HG03520 (cell line): ENCODE measurements at regions not wholly inside any gene's neighbourhood (a gene's known extent, or its start where the extent isn't known, plus 50 kb on each side); places are given as distances from the start of the nearest gene placed in this dataset.

Source experiments
- ATAC-seq: cut with Tn5 transposase; IDR thresholded peaks from one replicate; pipeline ENCODE4 v1.9.1; 2021; ENCODE audit warnings: mild to moderate bottlenecking, moderate library complexity; ENCODE audit not compliant: unreplicated experiment

DNA sequence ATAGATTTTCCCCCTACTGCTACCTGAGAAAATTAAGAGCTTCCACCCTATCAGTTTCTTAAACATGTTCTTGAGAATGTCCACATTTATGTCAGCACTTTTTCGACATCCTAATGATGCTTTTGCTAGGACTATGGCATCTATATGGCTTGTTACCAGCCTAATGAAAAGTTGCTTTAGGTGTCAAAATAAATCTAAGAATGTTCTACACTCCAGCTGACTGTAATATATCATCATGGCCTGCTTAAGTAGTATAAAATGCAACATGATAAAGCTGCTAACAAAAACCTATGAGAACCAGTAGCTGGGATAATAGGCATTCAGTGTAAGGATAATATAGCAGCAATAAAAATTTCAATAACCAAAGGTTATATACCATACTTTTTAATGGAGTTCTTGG lies 1983.5 kb upstream of the CELF4 start:
- ATAC-seq: no peak

DNA sequence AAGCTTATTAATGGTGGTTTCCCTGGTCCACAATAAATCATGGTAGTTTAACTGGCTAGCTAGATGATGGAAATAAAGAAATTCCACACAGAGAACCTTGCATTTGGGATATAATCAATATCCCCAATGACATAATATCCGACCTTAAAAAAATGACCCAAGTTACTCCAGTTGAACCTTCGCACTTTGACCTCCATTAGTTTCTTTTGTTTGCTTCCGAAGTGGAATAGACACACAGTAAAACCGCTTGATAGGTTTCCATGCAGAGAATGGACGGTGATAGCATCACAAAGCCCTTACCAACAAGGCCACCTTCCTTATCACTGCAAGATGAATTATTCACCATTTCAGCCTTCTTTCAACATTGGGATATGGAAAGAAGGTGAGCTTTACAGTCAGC lies 1966.1 kb upstream of the CELF4 start:
- no peak for ATAC-seq

DNA sequence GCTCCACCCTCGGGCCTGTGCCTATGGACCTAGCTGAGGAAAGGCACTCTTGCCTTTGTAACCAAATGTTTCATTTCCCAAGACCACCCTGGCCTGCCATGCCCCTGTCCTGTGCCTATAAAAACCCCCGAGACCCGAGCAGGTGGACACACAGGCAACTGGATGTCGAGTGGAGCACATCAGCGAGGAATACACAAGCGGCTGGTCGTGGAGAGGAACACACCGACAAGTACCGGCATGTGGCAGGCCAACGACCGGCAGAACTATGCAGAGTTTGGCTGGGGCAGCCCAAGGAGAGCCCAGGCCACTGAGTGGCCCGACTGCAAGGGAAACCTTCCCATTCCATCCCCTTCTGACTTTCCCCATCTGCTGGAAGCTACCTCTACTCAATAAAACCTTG lies 1963.8 kb upstream of the CELF4 start:
- ATAC-seq: no peak

DNA sequence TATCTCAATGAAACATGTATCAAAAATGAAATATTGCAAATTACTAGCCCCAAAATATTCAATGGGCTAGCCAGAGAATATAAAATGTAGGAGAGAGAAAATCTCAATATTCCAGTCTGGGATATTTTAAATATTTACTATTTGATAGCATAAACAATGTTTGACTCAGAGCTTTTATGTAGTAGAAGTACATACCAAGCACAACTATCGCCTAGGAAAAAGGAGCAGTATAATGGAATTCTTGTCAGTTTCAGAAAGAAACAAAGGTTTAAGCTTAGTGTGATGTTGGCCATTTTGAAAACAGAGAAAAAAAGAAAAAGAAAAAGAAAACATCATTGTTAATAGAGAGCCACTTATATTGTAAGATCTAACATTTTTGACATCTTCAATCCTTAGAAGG lies 1961.9 kb upstream of the CELF4 start:
- ATAC-seq: no peak

DNA sequence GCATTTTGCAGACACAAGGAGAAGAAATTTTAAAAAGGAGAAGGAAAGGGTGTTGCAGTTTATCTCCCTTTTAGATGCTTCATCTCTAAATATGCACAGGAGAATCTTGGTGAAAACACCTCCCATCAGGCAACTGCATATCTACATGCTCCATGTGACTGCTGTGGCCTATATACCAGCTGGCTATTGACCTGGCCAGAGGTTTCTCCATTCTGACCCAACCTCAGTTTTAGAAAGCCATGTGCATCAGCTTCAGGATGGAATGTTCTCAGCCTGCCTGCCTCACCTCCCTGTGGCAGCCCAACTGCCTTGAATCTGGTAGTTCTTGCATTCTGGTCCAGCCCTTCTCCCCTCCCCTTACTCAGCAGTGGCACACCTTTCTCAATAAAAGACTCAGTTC lies 1958.8 kb upstream of the CELF4 start:
- ATAC-seq: no peak

DNA sequence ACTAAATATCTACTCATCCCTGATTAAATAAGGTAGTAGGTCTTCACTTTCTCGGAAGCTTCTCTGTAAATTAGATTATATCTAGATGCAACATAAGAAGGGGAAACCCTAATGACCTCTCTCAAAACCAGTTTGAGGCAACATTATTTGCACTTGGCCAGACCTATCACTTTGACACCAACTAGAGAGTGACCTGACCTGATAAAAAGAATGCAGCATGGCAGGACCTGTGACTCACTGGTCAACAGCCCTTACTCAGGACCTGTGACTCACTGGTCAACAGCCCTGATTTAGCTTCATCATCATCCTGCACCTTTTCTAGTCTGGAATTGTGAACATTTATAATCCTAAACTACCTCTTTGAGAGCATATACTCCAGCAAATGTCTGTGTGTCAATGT lies 1957.7 kb upstream of the CELF4 start:
- ATAC-seq: no peak

DNA sequence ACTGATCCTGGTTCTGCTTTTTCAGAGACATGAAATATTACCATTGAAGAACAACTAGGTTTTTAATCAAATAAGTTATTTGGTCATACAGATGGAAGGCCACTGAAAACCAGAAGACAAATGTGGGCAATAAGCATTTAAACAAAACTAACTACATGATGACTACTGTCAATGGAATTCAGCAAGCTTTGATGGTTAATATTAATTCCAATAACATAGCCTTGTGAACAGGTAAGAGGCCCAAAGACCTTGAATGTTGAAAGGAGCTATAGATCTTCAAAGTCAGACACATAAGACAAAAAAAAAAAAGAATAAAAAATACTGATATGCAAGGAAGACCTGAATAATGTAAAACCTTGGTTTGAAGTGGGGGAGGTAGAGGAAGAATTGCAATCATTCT lies 1955.6 kb upstream of the CELF4 start:
- ATAC-seq: no peak

DNA sequence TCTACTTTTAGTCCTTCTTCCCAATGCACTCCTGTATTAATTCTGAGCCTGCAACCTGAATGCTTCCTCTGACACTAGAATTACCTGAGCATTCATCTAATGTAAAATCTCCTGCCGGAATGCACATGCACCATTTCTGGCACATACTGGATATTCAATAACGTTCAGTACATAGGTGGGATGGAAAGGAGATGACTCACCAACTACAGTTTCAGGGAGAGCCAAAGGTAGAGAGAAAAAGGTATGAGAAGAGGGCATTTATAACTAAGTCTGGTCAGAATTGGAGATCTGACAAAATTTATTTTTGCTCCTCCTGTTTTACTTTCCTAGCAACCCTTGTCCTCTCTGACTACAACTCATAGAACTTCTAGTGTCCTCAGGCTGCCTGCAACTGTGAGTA lies 1954.1 kb upstream of the CELF4 start:
- ATAC-seq: no peak

DNA sequence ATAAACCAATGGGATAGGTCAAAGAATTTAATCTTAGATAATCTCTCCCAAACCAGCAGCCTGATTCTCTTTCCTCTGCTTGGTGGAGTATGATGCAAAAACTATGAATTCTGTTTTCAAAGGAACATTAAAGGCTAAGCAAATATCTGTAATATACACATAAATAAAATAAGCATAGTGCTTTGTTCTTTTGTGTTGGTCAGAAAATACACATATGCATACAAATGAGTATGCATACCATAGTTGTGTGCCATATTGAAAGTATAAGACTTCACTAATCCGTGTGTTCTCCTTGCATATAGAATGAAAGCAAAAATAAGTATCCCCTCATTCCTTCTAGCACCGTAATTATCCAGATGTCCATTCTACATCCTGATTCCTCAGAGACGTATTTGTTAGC lies 1949.7 kb upstream of the CELF4 start:
- ATAC-seq: no peak

DNA sequence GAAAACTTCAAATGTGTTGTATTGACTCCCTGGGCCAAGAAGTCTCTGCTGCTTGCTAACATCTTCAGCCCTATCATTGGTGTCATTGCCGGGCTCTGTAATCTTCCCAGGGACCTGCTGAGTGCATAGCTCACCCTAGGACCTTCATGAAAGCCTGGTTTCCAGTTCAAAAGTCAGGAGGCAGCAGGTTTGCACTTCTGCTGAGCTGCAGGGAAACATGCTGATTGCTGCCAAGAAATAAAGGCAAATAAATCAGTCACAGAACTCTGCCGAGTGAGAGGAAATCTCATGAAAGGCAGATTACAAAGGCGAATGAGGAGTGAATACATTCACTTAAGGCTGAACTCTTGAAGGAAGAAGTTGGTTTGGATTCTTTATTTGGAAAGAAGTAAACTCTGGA lies 1947.6 kb upstream of the CELF4 start:
- ATAC-seq: no peak

DNA sequence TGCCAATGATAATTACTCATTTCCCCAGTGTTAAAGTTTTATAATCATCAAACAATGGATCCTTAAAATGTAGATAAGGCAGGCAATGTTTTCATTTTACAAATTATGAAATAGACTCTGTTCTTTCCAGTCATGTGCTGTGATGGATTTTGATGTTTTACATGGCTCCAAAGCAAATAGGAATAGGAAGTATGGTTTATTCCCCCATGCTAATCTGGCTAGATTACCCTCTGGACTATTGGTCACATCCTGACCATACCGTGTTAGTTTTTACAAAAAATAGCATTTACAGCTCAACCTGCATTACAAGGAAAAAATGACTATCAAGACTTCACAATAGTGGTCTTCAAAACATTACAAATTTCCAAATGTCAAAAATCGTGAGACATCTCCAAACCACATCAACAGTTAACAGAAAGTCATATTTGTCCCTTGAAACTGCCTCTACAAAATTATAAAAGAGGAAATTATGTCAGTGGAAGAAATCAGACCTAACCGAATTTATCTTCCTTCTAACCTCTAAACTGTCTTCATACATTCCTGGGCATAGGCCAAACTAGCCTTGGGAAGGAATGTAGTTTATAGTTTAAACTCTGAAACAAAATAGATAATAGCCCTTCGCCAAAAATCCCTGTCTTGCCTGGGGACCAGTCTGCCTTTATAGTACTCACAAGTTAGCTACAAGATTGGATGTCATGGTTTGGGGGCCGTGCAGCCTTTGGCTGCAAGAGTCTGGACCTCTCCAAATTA lies 1941.2 kb upstream of the CELF4 start:
- ATAC-seq: no peak

DNA sequence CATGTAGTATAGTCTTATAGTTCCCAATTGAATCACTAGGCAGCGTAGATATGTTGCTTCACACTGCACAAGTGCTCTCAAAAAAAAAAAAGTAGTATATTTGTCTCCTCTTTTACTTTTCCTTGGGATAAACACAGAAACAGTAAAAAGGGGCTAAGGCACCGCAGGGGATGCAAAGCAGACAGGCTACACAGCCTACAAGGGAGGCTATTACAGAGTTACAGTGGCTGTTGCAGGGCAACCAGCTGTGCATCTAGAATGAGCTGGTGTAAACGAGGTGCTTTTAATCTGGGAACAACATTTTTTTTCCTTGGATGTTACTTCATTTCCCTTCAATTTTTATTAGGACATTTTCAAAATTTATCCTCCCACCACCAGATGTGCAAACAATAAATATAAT lies 1934.7 kb upstream of the CELF4 start:
- ATAC-seq: no peak

DNA sequence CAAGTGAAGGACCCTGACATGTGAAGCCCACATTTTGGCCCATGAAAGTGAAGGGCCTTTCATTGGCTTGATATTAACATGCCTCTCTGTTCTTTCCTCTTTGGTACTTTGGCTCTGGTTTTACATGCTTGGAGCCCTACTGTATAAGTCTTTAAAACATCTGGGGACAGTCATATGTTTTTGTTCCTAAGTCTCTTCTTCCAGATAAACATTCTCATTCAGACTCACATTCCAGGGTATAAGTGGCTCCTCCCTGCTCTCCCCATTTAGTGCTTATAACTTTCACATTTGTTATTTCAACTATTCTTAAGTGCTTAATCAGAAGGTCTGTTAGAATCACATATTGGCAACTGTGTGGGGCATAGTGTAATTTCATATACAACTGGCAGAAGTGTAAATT lies 1932.2 kb upstream of the CELF4 start:
- no peak for ATAC-seq

DNA sequence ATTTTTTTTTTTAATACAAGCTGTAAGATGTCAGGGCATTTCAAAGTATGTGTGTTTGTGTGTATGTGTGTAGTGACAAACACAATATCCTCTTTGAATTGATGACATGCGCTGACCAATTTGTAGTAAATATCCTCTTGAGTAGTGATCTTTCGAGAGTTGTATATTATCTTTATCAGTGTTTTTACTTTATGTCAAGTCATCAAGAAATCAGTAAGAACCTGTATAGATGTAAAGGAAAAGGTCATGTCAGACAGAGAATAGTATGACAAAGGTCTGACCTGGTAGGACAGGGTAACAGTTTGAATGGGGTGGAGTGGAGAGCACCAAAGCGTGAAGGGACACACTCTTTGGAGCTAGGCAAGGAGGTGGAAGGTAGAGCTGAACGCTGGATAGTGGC lies 1931.4 kb upstream of the CELF4 start:
- ATAC-seq: no peak

DNA sequence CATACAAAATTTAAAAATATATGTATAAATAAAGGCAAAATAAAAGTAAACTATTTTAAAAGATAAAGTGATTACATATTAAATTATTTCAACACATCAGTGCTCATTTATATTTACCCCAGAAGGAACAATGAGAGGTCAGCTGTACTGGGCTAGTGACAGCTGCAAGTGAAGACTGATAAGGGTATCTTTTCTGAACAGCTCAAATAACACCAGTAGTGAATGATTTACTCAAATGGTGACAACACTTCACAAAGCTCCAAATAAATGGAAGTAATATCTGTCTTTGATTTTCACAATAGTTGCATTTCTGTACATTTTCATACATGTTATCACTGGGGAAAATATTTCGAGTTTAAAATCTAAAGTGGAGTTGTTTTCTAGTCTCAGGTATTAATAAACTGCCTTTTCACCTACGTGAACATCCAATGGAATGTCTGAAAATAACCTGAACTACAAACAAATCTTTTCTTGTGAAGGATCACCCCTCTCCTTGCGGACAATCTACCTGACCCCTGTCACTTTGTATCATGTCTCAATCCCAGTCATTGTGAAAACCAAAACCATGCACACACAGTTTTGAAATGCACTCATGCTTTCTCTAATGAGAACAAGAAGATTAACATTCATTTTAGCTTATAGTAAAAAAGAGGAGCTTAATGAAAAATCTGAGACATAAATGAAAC lies 1928.8 kb upstream of the CELF4 start:
- no peak for ATAC-seq

DNA sequence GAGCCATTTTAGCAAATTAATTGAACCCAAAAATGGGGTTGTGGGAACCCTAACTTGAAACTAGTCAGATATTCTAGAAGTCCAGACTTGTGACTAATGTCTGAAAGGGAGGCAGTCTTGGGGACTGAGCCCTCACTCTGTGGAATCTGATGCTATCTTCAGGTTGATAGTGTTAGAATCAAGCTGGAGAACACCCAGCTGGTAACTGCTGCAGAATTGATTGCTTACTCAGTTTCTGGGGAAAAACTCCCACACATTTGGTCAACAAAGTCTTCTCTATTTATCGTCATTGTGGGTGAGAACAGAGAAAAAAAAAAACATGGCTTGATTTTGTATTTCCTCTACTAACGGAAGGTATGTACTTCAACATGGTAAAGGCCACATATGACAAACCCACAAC lies 1925.8 kb upstream of the CELF4 start:
- no peak for ATAC-seq

DNA sequence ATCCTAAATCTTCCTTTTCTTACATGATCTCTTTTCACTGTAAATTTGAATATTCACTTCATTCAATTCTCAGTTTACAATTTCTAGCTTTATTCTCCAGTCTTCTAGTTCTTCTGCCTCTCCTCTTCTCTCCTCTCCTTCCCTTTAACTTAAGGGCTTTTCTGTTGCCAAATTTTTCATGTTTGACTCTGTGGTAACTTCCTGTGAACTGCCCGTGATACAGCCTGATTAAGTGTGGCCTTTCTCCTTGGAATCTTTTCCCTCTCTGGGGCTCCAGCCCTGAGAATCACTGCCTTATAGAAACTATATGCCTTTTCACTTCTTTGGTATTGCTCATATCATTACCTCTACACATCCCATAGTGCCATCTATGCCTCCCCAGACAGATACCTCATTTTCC lies 1923.8 kb upstream of the CELF4 start:
- ATAC-seq: no peak

DNA sequence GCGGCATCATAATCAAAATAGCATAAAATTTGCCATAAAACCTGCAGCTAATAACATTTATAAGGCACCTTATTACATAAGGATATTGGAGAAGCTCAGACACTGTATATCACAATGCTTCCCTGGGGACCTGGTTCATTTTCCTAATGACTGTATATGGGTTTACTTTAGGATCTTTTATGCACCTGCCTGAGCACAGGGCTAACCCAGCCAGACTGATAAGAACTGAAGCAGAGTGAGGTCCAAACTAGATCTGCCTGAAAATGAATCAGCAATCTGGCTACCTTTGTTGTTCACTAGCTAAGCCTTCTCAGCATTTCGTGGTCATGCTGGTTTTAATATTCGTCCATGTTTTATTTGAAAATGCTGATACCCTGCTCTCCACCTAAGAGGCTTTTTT lies 1922.3 kb upstream of the CELF4 start:
- ATAC-seq: no peak

DNA sequence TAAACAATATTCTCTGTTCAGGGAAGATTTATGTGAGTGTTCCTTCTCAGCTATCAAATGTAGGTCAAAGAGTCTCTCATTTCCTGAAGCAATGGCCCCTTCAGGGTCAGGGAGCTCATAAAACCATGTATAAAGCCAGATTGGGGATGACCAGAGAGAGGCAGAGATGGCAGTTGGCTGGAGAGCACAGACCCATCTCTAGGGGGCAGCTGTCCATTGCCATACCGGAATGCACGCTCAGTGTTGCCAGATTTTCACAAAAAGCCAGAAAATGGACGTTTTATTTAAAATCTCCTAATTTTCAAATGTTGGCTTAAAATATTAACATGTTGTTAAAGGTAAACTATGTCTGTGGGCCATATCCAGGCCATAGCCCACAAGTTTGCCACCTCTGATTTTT lies 1920.7 kb upstream of the CELF4 start:
- ATAC-seq: no peak

DNA sequence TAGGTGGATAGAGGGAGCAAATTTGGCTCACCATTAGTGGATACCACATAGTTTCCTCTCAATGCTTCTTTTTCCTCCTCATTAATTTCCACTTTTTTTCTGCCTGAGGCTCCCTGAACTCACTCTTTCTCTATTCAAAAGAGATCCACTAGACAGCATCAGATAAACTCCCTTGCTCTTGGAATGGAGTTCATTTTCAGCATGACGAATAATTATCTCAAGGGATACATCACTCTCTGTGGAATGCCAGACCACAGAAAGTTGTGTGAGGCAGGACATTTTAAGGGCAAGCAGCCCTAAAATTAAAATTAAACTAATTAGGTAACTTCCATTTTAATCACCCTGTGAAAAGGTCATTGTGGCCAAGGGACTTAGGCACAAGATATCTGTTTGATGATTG lies 1920.1 kb upstream of the CELF4 start:
- no peak for ATAC-seq

DNA sequence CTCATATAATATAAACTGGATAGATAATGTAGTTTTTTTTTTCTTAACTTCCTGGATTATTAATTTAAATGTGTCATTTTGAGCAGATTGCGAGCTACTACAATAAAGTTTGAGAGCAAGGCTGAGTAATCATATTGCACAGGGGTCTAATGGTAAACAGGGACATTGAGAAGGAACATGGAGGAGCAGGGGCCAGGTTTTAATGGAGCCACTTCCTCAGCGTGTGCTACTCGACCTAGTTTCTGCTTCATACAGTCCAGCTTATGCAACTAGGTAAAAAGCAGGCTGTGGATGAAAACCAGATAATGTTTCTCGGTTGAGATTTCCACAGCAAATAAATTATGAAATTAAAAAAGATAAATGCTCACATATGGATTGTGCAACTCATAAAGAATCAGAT lies 1915.7 kb upstream of the CELF4 start:
- no peak for ATAC-seq

DNA sequence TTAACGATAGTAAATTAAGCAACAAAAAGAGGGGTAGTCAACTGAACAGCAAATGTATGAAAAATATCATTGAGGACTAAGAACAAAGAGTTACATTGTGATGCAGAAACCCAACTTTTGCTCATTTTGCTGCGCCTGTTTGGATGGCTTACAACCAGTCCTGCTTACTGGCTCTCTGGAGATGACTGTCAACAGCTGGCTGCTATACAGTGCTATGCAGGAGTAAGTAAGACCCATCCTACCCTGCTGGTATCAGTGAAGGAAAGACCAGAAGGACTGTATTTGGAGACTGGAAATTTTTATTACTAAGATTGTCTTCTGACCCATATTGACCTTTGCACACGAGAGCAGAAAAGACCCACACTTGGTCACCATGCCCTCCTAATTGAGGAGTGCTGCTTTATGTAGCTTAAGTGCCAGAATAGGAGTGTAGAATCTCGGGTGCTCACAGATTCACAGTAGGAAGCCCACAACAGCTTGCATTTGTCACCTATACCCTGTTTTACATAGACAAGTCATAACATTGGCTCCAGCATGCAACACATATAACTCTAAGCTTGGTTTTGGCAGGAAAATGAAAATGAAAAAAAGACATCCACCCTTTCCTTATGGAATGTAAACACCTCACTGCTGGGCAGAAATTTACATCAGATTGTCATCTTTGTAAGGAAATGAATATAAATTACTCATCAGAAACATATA lies 1915.0 kb upstream of the CELF4 start:
- no peak for ATAC-seq
